ENCODE measurements at regions not wholly inside any gene's neighbourhood (a gene's known extent, or its start where the extent isn't known, plus 50 kb on each side); places are given as distances from the start of the nearest gene placed in this dataset.
A peak's percentile ranks its signal among the peaks of the same experiment; 100 is the strongest.

DNA sequence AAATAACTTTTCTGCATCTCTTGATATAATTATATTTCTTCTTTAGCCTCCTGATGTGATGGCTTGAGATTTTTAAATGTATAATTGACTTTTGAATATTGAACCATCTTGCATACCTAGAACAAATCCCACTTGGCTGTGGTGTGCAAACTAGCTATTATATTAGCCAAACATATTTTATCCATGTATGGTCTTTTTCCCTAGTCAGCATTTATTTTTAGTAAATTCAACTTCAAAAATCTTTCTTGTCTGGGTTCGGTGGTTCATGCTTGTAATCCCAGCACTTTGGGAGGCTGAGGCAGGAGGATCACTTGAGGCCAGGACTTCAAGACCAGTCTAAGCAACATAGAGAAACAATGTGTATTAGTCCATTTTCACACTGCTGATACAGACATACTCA is 386.6 kb upstream of the VWC2 start:
- no peak for DNase-seq

DNA sequence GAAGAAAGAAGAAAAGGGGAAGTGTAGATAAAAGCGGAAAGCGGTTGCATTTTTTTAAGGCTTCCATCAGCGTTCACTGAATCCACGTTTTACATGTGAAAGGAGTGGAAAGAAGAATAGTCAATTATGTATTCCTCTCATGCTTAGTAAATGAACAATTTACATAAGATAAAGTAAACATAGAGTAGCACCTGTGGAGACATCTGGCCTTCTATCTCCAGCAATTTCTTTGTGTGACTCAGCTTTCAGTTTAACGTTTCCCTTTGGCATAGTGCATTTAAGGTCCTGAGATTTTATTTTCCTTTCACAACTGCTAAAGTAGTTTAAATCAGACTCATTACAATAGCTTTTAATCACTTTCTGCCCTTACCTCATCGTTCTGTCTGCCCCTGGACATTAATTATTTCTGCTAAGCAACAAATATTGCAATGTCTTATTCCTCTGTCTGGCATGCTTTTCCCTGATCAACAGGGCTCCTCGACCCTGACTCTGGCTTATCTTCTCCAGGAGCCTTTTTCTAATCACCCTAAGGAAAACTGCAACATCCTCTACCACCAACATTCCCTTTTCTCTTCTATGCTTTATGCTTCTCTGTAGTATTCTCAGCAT is 383.5 kb upstream of the VWC2 start:
- peak; percentile 4 for DNase-seq

DNA sequence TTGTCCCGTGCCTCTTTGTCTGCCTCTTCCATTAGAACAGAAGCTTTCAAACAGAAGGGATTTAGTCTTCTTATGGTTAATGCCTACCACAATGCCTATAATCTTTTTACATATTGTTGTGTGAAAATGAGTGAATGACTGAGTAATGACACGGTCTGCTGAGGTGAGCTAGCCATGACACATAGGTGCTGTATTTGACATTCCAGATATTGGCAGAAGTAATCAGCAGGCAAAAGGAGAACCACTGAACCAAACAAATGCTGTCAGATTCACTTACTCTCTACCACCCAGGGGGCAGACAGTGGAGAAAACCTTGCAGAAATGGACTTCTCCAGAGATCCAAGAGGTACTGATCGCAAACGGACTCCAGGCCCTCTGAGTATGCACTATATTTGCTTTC is 377.2 kb upstream of the VWC2 start:
- no peak for DNase-seq

DNA sequence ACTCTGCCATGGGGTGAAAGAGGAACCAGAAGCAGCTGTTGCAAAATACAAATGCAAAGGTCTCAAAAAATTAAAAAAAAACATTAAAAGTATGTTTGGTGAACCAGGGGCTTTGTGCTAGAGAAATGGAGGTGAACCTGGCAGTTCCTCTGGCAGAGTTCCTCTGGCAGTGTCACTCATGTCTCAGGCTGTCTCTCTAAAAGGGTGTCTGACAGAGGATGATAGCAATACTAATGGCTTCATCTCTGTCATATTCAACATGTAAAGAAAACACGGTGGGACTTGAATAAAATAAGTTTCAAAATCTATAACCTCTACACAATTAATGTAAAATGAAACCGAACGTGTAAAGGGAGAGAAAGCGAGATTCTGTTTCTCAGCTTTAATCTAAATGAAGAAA is 375.7 kb upstream of the VWC2 start:
- DNase-seq = no peak

DNA sequence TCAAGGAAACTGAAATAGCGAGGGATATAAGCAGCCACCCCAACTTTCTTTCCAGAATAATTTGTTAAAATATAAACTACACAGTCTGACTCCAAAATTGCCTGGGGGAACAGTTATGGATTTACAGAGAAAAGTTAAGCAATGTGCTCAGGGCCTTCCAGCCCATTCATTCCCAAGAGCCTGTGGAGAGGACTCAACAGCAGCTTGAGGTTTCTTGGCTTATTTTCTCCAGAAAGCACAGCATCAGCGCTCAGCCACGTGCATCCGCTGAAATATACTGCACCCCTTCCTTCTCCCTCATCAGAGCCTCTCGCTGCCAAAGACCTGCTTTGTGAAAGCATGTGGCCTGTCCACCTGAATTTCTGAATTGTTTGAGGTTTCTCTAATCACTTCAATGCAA is 375.2 kb upstream of the VWC2 start:
- DNase-seq = no peak

DNA sequence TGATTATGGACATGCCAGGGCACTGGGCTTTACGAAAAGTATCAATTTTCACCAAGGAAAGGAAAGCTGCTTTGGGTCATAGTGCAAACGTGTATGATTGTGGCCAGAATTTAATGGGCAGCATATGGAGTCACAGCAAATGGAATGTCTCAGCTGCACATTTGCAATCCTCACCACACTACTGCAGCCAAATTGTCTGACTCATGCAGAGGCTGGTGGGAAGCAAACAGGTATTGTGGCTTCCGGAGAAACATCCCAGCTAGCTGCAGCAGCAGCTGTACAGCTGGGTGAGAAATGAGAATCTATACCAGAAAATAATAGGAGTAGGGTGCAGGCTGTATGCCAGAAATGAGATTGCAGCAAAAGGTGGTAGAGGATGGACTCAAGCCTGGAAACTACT is 374.7 kb upstream of the VWC2 start:
- no peak for DNase-seq

DNA sequence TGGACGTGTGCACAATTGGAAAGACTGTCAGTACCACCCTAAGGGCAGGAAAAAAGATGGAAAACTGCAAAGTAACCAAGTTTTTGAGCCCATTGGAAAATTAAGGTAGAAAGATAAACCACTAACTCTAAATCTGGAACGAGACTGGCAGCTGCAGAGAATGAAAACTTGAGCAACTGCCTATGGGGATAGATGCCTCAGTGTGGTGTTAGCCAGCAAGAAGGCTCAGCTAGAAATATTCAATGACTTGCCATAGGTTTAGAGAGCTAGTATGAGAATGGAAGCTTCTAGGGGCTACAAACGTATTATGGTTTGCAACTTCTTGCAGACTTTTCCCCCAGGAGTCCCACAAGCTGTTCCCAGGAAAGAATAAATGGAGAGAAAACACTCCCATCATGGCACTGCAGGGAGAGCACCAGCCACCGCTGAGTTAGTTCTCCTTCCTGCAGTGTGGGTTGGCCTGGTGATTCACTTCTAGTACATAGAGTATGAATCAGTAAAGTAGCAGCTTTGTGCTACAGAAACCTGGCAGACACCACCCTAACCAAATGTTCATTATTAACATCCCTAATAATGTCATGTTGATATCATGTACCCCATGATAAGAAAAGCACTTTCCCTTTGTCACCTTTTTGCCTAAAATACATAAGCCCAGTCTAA is 372.4 kb upstream of the VWC2 start:
- DNase-seq = no peak

DNA sequence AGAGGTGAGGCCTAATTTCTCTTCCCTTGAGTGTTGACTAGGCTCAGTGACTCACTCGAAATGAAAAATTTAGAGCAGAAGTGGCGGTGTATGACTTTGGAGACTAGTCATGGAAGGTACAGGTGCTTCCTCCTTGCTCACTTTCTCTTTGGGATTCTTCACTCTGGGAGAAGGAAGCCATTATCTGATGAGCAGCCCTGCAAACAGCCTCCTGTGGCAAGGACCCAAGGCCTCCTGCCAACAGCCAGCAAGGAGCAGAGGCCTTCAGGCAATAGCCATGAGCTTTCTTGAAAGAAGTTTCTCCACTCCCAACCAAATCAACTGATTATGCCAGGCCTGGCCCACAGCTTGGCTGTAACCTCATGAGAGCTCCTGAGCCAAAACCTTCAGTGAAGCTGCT is 369.6 kb upstream of the VWC2 start:
- no peak for DNase-seq

DNA sequence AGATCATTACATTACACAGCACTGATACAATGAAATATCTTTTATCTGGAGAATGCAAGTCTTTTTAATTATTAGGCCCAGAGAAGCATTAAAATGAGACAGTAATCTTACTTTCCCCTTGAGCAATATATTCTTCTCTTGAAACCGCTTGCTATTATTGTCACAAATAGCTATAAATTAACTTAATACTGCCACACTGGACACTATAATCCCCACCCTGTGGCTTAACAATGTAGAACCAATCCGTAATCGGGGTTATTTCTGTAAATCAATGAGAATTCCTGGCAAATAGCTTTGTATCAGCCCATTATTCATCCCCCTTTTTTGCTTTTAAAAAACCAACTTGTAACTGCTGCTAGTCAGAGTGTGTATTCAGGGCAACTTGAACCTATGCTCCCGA is 366.2 kb upstream of the VWC2 start:
- DNase-seq = no peak

DNA sequence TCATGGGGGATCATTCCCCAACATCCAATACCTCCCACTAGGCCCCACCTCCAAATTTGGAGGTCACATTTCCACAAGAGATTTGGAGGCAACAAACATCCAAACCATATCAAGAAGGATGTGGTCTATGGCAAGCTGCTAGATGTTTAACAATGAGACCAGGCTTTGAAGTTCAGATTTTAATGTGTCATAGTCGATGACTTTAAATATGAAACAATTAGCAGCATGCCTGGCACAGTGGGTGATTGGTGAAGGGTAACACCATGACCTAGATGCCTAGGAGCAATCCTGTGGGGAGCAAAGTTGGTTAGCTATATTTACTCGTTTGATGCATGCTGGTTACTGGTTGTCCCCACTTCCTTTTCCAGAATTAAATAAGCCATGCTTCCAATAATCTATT is 356.4 kb upstream of the VWC2 start:
- no peak for DNase-seq

DNA sequence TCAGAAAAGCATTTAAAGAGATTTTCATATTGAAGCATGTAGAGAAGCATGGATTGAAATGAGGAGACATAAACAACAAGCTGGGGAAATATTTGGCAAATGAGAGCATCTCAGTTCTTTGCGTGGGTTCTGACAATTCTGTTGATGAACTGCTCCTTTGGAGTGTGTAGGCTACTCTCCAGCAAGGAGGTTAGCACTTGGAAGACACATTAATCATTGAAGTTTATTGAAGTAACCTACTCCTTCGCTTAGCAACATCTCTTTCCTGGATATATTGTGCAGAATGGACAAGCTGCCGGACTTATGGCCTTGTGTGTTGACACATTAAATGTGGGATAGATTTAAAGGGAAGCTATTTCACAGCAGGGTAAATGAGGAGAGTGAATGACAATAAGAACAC is 354.5 kb upstream of the VWC2 start:
- DNase-seq = no peak

DNA sequence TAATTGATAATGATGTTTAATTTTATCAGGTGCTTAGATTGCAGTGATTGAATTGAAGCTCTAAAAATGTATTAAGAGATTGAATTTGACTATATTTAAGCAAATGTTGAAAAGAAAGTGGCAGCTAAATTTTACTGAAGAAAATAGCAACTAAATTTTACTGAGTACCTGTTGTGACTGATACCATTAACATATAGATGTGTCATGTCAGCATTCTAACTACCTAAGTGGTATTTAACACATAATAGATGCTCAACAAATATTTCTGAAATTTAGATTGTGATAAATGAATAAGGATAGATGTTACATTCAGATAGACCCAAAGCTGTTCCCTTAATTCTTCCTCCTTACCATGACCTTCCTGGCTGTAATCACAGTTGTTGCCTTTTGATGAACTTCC is 350.9 kb upstream of the VWC2 start:
- DNase-seq = no peak

DNA sequence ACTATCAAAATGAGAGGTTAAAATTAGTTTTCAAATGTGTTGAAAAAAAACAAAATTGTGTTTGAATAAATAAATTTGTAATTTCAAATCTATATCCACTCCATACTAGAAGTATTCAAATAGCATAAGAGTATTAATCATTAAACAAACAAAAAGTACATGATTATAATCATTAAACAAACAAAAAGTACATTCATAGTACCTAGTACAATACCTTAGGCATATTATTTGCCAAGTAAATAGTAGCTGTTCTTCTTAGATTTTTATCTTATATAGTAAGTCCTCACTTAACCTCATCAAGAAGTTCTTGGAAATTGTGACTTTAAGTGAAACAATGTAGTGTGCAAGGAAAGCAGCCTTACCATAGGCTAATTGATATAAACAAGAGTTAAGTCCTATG is 349.3 kb upstream of the VWC2 start:
- no peak for DNase-seq

DNA sequence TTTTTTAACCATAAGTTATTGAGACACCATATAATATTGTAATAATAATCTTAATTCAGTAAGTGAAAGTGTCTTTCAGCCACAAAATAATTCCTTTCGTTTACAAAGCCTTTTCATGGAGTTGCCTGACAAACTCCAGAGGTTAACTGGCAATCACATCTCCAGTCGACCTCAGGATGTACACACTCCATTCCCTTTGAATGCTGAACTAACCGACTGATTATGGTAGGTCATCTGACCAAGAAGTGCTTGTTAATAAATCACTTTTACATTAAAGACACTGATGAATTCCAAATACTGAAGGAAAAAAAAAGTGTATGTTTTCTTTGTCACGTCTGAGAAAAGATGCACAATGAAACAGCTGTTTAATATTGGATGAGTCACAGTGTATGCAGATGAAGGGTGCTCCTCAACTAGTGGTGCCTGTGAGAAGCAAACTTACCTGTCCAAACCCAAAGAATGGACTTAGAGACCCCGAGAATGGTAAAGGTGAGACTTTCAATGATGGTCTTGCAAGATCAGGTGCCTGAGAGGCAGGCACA is 348.1 kb upstream of the VWC2 start:
- DNase-seq = no peak

DNA sequence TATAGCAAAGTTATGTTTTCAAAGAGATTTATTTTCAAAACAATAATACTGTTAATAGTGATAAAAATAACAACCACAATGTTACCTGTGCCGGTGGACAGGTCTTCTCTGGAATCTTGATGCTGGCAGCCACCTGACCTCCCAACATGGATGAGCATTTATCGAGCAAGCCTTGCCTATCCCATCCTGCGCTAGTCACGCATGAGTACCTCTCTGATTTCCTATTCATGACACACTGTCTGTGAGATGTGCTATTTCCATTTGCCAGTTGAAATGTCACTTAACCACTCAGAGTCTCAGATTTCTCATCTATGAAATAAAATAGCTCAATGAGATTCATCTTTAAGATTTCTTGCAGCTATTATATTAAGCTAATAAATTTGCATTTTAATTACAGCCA is 341.2 kb upstream of the VWC2 start:
- DNase-seq = no peak

DNA sequence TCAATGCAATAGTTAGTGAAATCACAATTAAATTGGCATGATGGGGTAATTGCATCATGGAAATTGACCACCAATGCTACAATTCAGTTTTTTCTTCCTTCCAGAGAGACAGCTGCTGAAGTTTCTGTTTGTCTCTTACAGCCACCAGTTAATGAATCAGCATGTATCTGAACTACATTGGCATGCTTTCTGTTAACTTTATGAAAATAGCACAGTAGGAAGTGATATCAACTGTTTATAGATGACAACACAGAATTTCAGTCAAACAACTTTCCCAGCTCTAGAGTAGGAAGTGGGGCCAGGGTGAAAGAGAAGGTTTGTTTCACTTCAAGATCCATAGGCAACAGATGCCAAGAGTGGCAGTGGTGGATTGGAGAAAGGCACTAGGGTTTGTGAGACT is 339.6 kb upstream of the VWC2 start:
- DNase-seq = no peak

DNA sequence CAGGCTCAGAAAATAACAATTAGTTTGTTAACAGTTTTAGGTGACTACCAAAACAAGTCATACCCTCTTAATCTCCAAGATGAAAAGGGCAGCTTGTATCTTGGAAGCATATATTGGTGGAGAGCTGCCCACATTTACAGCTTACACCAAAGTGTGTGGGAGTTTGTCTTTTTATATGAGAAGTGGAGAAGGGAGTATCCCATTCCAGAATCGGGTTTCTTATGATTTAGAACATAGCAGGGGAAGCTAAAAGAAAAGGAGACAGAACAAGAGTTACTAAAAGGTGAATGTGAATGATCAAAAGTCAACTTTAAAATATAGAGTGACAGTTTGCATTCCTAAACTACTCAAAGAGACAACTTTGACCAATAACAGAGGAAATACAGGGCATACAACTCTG is 338.6 kb upstream of the VWC2 start:
- DNase-seq = no peak

DNA sequence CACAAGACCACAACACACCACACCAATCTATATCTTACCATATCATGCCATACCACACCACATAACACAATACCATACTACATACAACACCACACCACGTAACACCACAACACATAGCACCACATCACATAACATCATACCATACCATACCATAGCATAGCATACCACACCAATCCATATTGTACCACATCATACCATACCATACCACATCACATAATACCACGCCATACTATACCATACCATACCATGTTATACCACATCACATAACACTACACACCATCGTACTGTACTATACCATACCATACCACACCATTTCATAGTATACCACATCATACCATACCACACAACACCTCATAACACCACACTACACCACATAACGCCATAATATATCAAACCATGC is 335.2 kb upstream of the VWC2 start:
- DNase-seq = no peak

DNA sequence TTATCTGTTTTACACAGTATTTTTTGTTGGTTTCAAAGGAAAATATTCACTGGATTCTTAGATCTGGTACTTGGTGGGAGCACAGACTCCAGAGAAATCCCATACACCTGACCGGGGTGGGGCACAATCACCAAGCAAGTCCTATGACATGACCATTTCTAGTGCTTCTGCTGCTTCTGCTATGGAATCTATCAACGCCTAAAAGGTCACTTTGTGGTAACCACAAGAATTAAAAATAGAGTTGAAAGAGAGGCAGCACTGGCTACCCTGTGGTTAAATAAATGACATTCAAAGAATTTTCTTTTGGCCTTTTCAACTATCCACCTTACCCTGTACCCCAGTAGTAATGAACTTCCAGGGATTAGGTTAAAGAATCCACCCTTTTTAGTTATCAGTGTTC is 329.9 kb upstream of the VWC2 start:
- DNase-seq = no peak

DNA sequence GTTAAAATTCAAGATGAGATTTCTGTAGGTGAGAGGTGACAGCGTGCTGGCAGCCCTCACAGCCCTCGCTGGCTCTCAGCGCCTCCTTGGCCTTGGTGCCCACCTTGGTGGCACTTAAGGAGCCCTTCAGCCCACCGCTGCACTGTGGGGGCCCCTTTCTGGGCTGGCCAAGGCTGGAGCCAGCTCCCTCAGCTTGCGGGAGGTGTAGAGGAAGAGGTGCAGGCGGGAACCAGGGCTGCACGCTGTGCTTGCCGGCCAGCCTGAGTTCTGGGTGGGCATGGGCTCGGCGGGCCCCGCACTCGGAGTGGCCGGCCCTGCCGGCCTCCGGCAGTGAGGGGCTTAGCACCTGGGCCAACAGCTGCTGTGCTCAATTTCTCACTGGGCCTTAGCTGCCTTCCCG is 320.0 kb upstream of the VWC2 start:
- DNase-seq = no peak

DNA sequence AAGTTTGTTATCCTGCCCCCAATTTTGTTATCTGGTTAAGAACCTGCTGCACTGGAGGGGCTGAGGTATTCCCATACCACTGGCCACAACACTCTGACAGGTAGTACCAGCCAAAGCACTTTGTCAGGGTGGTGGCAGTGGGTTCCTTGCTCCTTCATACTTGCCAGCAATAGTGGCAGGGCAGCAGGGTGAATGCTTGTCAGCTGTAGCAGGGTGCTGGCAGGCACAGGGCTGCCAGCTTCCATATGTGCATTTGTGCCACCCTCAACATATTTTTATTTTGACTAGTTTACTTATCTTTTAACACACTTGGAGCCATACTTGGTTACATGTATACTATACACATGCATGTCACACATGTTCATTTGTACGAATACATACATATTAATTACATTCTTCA is 294.0 kb upstream of the VWC2 start:
- no peak for DNase-seq

DNA sequence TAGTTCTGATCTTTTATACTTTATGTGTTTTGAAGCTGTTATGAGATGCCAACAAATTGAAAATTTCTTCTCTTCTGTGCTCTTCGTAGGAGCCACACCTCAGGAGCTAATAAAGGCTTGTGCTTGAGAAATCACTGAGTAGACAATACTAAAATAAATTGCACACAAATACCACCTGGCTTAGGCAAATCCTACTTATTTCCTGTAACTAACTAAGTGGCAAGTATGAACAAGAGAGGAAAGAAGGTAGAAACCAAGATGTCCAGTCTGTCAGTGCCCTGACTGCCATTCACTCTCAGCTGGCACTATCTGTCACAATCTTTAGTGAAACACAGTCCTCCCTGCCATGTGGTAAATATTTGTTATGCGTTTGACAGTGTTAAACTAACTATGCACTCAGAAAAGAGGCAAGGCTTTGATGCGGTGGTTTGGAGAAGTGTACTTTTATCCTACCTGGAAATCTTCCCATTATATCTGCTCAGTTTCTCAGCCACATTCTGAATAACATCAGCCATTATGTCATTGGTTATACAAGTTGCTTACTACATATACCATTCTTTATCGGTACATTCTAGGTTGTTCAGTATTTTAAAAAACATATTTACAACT is 293.4 kb upstream of the VWC2 start:
- no peak for DNase-seq

DNA sequence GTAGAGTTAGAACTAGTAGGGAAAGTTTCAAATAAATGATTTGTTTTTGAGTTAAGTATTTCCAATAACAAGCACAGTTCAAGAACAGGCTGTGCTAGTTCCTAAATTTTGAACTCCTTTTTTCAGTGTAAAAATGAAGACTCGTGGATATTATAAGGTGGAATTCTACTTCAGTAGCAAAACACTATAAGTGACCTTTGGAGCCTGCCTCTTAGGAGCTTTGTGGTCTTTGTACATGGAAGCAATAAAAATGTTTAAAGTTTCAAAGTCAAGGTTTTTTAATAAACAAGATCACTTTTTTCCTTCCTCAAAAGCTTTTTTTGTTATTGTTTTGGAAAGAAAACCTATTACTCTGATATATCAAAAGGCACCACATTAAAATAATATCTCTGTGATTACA is 292.4 kb upstream of the VWC2 start:
- DNase-seq = no peak

DNA sequence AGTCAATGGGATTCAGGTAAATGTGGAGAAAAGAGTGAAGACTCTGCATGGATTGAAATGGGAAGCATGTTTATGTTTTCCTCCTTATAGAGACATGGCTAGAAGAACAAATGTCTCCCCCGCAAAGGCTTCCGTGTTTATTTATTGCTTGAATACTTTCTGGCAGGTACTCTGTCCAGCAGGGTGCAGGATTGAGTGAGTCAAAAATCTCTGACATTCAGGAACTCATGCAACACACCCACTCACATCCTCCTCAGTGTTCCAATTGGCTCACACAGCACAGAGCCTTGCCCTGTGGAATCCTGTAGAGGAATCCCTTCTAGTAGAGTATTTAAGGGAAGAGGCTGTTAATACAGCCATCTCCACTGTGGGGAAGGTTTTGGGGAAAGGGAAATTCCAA is 290.3 kb upstream of the VWC2 start:
- no peak for DNase-seq
